Skin of body (tissue), 1 donor: ENCODE measurements at regions not wholly inside any gene's neighbourhood (a gene's known extent, or its start where the extent isn't known, plus 50 kb on each side); places are given as distances from the start of the nearest gene placed in this dataset.
"Not testable (repeated sequence)": the region's sequence is repeated elsewhere in the genome, so short reads cannot be mapped to it uniquely, and the experiment has no call there.

Source experiments
- DNase-seq: peaks from one replicate; lab custom pipeline; 2025; lab: John Stamatoyannopoulos, UW

DNA sequence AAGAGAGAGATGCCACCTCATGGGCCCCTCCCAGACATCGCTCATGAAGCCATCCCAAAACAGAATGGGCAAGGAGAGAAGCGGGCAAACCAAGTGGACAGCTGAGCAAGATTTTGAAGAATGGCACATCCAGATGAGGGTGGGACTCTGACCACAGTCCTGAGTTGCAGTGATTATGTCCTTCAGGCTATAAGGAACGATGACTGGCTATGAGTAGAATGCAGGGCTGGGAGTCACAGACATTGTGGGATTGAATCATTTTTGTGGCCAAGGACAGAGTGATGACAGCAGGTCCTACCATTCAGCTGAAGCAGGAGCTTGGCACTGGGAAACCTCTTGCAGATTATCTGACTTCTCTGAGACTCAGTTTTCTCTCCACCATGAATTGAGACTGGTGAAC, 245.7 kb upstream of the SLC30A5 start:
- no peak for DNase-seq

DNA sequence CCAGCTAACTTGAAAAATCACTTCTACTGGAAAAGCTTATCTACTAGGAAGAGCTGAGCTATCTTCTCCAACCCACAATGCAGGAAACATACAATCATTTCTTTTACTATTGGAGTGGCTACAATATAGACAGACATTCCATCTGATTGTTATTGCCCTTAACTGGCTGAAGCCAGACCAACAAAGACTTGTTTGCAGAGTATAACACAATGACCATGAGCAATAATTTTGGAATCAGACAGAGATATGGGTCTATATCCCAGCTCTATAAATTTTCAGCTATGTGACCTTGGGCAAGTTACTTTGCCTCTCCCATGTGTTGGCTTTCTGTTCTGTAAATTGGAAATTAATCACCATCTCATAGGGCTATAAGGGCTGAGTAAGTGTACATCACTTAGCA, 244.7 kb upstream of the SLC30A5 start:
- DNase-seq = no peak

DNA sequence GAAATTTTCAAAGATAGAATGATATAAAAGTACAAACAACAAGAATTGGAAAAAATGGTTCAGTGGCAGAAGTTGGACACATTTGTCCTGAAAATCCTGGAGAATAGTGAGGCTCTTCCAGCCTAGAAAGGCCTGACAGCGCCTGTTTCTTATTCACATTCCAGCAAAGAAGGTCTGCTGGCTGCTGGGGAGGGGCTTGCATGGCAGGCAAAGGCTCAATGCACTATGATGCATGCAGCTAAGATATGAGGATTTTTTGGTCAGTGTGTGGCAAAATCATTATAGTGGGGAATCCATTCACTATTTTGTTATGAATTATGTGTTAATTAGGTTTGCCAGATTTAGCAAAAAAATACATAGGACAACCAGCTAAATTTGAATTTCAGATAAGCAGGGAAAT, 243.9 kb upstream of the SLC30A5 start:
- DNase-seq = no peak

DNA sequence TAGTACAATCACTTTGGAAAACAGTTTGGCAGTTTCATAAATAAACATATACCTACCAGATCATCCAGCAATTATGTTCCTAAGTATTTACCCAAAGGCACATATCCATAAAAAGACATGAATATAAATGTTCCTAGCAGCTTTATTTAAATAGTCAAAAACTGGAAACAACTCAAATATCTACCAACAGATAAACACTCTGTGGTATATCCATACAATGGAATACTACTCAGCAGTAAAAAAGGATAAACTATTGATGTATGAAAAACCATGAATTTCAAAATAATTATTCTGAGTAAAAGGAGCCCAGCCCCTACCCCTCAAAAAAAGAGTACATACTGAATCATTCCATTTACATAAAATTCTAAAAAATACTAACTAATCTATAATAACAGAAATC, 232.7 kb upstream of the SLC30A5 start:
- DNase-seq = no peak

DNA sequence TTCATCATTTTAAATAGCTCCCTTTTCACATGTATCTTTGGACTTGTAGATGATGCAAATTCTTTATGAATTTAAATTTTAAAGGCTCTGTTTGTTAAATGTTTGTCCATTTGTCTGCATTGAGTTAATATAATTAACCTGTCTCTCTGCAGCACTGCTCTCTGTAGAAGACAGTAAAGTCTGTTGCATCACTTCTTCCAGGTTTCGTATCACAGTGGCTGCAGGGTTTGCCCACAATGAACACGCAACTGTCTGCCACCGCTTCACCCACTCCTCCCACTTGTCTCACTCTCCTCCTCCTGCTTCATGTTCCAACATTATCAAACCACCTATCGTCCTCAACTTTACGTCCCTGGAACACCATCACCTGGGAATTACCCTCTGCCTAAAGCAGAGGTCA, 231.3 kb upstream of the SLC30A5 start:
- no peak for DNase-seq

DNA sequence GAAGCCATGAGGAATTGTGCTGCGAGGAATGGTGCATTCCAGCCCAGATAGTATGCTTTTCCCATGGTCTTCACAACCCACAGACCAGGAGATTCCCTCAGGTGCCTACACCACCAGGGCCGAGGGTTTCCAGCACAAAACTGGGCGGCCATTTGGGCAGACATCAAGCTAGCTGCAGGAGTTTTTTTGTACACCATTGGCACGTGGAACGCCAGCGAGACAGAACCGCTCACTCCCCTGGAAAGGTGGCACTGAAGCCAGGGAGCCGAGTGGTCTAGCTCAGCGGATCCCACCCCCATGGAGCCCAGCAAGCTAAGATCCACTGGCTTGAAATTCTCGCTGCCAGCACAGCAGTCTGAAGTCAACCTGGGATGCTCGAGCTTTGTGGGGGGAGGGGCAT, 228.6 kb upstream of the SLC30A5 start:
- DNase-seq = not testable (repeated sequence)

DNA sequence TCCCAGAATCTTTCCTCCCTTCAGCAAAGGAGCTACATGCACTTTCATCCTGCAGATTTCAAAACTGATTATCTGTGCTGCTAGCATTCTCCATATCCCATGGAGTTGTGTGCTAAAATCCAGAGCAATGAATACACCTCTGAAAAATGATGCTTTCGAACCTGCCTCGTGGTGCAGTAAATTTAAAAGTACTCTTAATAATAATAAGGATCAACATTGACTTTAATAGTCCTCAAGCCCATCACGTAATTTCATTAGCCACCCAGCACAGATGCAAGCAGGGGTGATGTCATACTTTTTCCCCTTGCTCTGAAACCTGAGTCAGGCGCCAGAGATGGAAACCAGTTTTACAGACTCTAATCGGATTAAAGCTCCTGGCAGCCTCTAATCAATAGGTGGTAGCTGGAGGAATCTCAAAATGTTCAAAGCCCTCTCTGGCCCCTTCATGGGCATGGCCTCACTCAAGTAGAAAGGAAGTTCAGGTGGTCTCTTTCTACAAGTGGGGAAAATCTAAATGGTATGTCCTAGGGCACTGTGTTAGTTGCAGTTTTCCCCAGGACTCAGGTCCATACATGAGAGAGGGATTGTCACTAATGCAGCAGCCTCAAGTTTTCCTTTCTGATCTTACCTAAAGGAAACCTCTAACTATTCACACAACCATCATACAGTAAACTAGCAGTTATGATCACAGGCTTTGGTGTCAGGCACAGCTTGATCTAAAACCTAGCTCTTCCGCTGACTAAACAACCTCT, 221.6 kb upstream of the SLC30A5 start:
- no peak for DNase-seq

DNA sequence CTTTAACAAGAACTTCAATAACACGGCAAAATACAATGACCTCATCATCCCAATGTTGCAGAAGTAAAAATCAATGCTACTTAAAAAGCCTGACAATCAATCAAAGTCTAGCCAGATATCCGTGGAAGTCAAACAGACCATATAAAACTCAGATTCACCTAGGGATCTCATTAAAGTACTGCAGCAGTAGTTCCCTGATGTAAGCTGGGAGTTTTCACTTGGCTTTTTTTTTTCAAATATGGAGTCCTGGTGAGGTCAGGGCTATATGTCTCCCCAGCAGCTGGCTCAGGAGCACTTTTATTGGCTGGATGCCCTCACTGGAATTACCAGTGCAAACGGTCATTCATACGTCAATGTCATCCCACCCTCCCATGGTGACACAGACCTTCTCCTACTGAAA, 220.6 kb upstream of the SLC30A5 start:
- DNase-seq = no peak

DNA sequence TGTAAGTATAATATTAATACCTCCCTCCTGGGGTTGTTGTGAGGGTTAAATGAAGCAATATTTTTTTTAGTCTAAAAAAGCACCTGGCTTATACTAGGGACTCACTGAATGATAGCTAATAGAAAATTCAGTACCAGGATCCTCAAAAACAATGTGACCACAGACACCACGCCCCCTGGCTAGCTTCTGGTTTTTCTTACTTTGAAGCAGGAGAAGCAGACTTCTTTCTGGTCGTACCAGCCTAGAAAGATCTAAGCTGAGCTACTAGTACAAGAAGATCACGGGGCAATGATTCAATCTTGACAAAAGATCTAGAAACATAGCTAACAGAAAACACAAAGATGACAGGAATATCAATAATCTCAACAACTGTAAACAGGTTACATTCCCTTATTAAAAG, 218.5 kb upstream of the SLC30A5 start:
- DNase-seq = no peak

DNA sequence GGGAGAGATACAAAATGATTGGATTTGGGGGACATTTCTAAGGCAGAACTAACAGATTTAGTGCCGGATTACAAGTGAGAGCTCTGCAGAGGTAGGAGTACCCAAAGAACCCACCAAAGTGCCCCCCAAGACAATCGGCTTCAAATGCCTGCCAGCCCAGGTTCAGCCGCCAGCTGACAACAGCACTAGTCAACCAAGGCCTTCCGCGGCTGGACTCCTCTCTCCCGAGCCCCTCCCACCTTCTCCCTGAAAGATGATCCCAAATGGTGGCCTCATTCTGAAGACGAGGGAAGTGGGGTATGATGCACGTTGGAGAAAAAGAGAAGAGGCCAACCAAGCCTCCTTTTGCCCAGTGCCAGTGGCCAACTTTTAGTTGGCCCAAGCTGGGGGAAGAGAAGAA, 210.4 kb upstream of the SLC30A5 start:
- no peak for DNase-seq

DNA sequence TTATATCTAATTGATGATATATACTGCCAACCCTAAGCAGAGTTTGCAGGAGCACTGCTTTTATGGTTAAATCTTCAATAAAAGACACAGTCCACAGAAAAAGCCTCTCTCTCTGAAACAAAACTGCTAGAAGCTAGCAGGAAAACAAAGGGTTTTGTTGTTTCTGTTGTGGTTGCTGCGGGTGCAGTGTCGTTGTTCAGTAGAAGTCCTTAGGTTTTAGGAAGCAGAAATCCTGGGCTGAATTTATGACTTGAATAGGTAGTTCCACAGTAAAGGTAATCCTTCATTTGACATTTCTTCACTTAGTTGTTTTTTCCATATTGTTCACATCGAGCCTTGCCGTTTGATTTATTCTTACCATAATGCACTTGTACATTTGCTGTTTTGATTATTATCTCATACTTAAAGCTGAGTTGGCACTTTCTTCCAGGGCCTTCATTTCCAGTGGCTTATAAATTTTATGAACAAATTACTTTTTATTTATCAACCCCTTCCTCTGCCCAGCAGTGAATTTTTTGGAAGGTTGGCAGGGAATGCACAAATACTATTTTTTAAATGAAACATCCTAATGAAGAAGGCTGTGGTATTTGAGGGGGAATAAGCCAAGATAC, 209.6 kb upstream of the SLC30A5 start:
- DNase-seq = no peak

DNA sequence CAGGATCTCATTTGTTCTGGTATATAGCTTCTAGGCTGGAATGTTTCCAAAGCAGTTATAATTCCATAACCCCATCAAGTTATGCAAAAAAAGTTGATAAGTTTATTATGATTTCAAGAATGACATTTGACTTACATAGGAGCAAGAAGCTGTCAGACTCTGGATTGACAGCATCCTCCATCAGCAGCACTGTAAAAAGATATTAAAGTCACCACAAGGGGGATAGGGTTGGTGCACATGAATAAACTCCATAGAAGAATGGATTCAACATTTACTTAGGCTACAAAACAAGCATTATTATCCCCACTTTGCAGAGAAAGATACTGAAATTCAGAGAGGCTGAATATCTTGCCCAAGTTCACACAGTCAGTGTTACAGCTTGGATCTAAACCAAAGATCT, 208.9 kb upstream of the SLC30A5 start:
- peak; percentile 8 for DNase-seq

DNA sequence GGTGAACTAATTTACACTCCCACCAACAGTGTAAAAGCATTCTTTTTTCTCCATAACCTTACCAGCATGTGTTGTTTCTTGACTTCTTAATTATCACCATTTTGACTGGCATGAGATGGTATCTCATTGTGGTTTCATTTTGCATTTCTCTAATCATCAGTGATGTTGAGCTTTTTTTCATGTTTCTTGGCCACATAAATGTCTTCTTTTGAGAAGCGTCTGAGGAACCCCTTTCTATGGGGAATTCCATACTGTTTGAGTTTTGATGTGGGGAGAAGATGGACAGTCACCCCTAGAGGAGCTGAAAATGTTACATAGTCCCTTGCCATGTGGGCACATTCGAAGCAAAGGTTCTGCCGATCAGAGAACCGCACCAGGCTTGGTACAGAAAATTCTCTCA, 207.0 kb upstream of the SLC30A5 start:
- DNase-seq = no peak

DNA sequence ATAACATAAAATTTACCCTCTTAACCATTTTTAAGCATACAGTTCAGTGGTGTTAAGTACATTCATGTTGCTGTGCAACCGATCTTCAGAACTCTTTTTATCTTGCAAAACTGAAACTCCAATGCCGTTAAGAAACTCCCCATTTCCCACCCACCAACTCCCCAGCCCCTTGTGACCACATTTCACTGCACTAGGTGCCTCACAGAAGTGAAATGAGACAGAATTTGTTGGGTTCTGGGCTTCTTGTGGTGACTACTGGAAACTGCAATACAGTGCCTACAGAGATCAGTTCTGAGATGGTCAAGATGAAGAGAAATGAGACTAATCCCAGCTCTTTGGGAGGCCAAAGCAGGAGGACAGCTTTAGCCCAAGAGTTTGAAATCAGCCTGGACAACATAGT, 202.1 kb upstream of the SLC30A5 start:
- no peak for DNase-seq

DNA sequence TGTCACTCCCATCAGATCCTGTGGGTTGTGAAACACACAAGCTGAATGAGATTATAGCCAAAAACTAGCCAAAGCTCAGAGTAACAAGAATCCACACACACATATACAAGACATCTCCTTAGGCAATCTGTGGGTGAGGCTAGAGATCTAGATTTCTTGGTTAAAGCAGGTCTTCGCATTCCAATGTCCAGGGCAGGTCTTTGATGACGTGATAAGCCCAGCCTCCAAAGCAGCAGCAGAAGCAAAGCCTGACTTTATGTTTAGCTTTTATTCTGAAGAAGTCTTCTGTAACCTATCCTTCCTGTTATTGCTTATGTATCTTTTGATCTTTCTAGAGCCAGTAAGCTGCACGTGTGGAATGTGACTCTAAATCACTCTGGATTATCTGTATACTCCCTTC, 199.1 kb upstream of the SLC30A5 start:
- DNase-seq = no peak

DNA sequence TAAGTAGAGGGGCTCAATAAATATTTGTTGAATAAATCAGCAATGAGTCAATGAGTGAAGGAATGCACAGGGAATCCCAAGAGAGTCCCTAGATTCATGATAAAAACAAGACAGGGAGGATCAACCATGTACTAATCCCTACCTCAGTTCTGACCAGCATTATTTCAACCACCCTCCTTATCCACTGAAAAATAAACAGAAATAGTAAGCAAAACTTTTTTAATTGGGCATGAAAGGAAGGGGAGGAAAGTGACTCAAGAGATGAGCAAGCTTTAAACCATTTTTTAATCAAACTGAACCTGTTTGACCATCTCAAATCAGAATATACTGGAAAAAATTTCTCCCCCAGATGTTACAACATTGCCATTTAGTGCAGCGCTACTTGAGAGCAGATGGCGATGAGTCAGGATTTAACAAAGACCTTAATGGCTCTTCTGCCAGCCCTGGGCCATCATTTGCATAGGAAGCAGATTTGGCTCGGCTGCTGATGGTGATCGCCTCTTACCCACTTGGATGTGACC, 194.8 kb upstream of the SLC30A5 start:
- no peak for DNase-seq

DNA sequence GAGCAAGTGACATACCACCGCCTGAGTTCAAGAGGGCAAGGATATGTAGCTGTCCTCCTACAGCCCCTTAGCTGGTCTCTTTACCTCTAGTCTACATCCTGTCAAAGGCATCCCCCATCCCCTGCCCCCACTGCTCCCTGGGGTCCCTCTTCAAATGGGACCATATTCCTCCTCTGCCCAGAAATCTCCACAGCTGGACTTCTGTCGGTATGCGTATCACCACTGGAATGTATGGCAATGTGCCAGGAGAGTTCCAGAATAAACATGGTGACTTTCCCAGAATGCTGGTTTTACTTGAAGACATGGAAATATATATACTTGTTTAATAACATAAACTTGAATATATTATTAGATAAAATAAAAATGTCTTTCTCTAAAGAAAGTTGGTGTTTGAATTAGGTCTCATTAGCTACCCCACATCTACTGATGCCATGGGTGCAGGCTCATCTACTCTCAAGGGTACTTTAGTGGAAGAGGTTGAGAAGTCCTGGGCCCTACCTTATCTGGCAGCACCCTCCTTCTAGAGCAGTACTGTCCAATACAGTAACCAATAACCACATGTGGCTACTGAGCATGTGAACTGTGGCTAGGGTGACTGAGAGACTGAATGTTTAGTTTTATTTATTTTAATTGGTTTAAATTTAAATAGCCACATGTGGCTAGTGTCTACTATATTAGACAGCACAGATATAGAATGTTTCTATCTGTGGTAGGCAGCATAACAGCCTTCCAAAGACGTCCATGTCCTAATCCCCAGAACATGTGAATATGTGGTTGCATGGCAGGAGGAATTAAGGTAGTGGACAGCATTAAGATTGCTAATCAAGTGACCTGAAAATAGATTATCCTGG, 181.7 kb upstream of the SLC30A5 start:
- DNase-seq = no peak

DNA sequence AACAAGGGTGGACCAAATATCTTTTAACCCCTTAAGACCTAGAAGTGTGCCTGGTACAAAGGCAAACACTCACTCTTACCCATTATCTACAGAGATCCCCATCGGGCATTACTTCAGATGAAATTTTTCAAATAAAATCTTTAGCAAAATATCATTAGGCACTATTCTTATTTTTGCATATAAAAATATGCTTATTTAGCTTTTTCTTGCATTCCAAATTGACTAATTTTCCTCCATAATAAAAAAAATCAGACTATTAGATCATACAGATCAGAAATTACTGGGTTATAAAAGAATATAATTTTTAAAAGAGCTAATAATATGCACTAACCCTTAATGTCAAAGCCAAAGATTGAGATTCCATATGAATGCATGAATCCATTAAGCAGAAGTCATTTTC, 178.7 kb upstream of the SLC30A5 start:
- no peak for DNase-seq

DNA sequence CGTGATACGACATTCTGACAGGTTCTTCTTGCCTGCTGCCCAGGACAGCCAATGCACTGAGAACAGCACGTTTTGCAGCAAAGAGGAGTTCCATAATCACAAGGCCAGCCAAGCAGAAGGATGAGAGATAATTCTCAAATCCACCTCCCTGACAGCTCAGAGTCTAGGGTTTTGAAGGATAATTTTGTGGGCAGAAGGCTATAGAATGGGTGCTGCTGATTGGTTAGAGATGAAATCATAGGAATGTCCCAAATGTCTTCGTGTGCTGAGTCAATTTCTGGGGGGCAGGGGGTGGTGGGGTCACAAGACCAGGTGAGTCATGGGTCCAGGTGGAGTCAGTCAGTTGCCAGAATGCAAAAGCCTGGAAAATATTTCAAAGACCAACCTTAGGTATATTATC, 175.5 kb upstream of the SLC30A5 start:
- no peak for DNase-seq

DNA sequence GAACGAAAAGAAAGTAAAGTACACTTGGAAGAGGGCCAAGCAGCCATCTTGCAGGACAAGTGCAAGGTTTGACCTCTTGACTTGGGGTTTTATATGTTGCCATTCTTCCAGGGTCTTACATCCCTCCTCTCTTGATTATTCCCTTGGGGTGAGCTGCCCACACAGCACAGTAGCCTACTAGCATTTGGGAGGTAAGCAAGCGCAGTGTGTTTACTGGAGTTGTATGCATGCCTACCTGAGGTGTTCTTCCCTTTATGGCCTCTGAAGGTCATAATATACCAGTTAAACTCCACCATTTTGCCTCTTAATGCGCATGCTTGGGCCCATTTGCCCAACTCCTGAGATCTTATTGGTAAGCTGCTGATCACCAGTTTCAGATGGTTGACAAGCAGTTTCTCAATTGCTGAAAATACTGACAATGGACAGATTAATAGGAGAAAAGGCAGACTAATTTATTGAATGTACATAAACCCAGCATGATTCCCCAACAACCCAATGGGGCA, 173.8 kb upstream of the SLC30A5 start:
- DNase-seq = no peak

DNA sequence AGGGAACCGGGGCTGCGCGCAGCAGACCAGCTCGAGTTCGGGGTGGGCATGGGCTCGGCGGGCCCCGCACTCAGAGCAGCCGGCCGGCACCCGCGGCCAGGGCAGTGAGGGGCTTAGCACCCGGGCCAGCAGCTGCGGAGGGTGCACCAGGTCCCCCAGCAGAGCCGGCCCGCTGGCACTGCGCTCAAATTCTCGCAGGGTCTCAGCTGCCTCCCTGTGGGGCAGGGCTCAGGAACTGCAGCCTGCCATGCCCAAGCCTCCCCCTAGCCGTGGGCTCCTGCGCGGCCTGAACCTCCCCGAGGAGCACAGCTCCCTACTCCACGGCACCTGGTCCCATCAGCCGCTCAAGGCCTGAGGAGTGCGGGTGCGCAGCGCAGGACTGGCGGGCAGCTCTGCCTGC, 172.9 kb upstream of the SLC30A5 start:
- no peak for DNase-seq
